NT2/D1 (cell line): ENCODE measurements at regions not wholly inside any gene's neighbourhood (a gene's known extent, or its start where the extent isn't known, plus 50 kb on each side); places are given as distances from the start of the nearest gene placed in this dataset.

ENCODE experiments used
- YY1 ChIP-seq: IDR thresholded peaks from 2 replicates; pipeline ENCODE4 v1.6.1; 2011; ENCODE audit not compliant: insufficient read length, insufficient read depth
- ZNF274 ChIP-seq: IDR thresholded peaks from 2 replicates; pipeline ENCODE4 v1.6.1; 2011; ENCODE audit warnings: mild to moderate bottlenecking, low read depth, low read length

DNA sequence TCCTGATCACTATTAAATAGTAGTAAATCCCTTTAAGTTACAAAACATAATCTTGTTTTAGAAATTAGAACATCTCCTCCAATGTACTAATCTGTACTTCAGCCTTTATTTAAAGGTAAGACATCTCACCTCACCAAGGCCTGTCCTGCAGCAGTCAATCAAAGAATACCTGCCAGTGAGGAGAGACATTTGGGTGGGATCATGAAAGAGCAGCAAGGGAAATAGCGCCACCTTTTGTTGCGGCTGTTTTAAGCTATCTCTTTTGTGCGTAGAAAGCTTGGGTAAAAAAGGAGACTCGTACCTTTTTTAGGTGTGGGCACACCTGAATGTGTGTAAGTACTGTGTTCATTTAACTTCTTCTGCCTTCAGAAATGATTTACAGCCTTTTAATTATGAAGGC, 117.8 kb upstream of the TMTC1 start:
- no peak for TF ChIP-seq YY1
- no peak for TF ChIP-seq ZNF274
